H7 (cell line): ENCODE measurements at regions not wholly inside any gene's neighbourhood (a gene's known extent, or its start where the extent isn't known, plus 50 kb on each side); places are given as distances from the start of the nearest gene placed in this dataset.

Experiments
- DNase-seq: peaks from one replicate; pipeline ENCODE4 v3.0.0; 2012
- H3K27me3 ChIP-seq: 2 replicates; pipeline ENCODE4 v1.6.0; 2011; ENCODE audit warnings: mild to moderate bottlenecking, low read length; ENCODE audit not compliant: control insufficient read depth, insufficient read depth
- H3K36me3 ChIP-seq: replicated peaks from 2 replicates; pipeline ENCODE4 v1.5.1; 2011; ENCODE audit warnings: low read length; ENCODE audit not compliant: control insufficient read depth, insufficient read depth
- H3K4me3 ChIP-seq: 2 replicates; pipeline ENCODE4 v1.5.1; 2011; ENCODE audit warnings: low read depth, mild to moderate bottlenecking, control low read depth, low read length, moderate library complexity; ENCODE audit not compliant: insufficient read depth

DNA sequence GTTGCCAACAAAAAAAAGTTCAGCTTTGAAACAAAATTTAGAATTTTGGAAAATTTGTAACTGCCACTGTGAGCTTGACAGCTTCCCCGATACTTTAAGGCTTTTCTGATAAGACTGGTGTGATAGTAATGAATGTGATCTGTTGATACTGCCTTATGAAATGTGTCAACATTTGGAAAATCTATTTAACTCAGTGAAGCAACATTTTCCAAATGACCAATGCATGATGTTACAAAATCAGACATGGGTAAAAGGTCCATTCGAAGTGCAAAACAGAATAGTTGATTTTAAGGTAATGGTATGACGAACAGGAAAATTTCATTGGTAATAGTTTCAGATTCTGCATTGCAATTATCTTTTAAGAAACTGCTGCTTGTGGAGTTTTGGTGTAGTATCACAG lies 175.4 kb downstream of the SEM1 start:
- no peaks in the 10 kb centered on the region for H3K36me3 ChIP-seq
- DNase-seq, result no peak
- H3K27me3 ChIP-seq, result no peaks in the 10 kb centered on the region
- no peak overlapping the region for H3K4me3 ChIP-seq

- Histone ChIP-seq H3K4me3 (no peak overlapping the region), H3K27me3 (no peaks in the 10 kb centered on the region), H3K36me3 (no peaks in the 10 kb centered on the region)
- DNase-seq, result no peak
Observed at GRCh38 chr7:96532428-96532935, 177.2 kb downstream of the SEM1 start.

DNA sequence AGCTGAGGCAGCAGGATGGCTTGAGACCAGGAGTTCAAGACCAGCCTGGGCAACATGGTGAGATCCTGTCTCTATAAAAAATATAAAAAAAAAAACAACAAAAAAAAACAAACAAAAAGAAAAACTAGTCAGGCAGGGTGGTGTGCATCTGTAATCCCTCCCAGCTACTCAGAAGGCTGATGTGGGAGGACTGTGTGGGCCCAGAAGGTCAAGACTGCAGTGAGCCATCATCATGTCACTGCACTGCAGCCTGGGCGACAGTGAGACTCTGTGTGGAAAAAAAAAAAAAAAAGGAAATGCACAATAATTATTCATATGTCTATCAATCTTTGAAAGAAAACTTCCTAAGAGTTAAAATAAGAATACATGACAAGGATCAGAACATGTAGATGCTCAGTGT lies 178.3 kb downstream of the SEM1 start:
- no peak for DNase-seq
- Histone ChIP-seq H3K36me3 (no peaks in the 10 kb centered on the region), H3K4me3 (no peak overlapping the region), H3K27me3 (no peaks in the 10 kb centered on the region)

DNA sequence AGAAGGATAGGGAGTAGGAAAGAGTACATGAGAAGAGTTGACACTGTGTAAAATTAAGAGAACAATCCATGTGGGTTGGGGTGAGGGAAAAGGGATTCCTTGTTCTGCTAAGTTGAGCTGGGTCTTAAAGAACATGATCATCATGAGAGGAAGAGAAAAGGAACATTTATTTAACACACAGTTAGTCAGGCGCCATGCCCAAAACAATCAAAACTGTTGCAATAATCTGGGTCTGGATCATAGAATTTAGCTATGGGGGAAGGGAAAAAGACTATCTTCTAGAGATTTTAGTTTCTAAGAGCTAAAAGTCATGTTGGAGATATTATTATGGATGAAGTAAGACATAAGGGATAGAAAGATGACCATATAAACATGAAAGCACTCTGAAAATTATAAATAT lies 178.9 kb downstream of the SEM1 start:
- H3K36me3 ChIP-seq, result no peaks in the 10 kb centered on the region
- DNase-seq, result no peak
- H3K27me3 ChIP-seq, result no peaks in the 10 kb centered on the region
- no peak overlapping the region for H3K4me3 ChIP-seq

DNA sequence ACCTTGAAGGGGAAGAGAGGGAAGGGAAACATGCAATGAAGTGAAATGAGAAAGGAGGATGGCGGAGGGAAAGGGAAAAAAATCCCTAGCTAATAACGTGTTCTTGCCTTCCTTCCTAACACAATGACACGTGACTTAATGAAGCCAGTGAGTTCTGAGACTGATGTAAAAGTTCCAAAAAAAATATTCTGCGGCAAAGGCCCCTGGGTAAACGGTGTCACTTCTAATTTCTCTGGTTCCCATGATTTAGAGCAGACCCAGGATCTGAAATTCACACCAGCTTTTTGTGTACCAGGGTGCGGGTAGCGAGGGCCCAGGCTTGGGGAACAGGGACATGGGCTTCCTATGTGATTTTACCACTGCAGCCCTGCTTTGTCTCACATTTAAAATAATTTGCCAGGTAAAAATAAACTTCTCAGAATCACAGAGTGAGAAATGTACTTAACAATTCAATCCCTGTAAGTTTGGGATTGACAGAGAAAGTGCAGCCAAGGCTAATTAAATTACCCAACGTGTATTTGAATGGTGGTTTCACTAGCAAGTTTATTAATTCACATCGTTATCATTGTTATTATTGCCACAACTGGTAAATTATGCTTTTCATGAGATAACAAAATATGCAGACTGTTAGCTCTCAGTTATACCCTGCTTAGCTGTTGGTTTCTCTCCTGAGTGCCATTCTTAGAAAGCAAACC lies 182.4 kb downstream of the SEM1 start:
- no peak overlapping the region for H3K4me3 ChIP-seq
- no peak for DNase-seq
- no peaks in the 10 kb centered on the region for H3K27me3 ChIP-seq
- H3K36me3 ChIP-seq, result no peaks in the 10 kb centered on the region

DNA sequence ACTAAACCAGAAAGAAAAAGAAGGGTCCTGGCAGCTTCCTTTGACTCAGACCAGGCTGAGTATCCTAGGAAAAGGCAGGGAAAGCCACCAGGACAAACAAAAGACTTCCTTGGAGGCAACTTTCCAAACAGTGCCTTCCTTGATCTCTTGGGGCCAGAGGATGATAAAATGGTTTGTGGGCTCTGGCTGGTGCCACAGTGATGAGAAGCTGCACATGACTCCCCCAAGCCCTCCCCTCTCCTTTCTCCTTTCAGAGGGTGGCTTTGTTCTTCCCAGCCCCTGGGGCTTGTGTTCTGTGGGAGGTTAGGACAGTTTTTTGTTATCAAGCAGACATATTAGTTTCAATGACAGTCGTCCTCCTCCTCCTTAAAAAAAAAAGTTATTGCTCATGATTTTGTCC lies 183.2 kb downstream of the SEM1 start:
- no peak for DNase-seq

GRCh38 chr7:96521068-96521894 lies 188.4 kb downstream of the SEM1 start:
- Histone ChIP-seq H3K4me3 (no peak overlapping the region), H3K36me3 (no peaks in the 10 kb centered on the region), H3K27me3 (no peaks in the 10 kb centered on the region)
- no peak for DNase-seq

More for the DNA sequence above, 183.2 kb downstream of the SEM1 start:
- Histone ChIP-seq H3K36me3 (no peaks in the 10 kb centered on the region), H3K27me3 (no peaks in the 10 kb centered on the region), H3K4me3 (no peak overlapping the region)

DNA sequence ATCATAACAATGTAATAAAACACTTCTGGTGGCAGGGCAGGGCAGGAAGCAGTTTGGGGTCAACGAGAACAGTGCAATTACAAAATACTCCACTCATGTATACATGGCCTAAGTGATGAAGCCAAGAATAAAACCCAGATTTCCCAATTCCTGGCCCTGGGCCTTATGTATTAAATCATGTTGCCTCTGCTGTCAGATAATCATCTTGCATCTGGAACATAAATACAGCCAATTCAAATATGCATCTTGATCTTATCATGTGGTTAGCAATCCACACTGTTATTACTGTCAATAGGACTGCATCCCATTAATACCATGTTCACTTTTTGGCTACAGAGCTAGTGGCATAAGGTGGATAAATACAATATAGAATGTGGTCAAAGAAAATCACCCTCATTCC lies 186.5 kb upstream of the SLC25A13 start:
- H3K4me3 ChIP-seq, result no peak overlapping the region
- H3K36me3 ChIP-seq, result no peaks in the 10 kb centered on the region
- no peak for DNase-seq
- H3K27me3 ChIP-seq, result no peaks in the 10 kb centered on the region

GRCh38 chr7:96503597-96503996 lies 181.7 kb upstream of the SLC25A13 start:
- H3K4me3 ChIP-seq, result no peak overlapping the region
- no peak for DNase-seq
- no peaks in the 10 kb centered on the region for H3K27me3 ChIP-seq
- no peaks in the 10 kb centered on the region for H3K36me3 ChIP-seq

GRCh38 chr7:96501318-96501717 lies 179.4 kb upstream of the SLC25A13 start:
- Histone ChIP-seq H3K4me3 (no peak overlapping the region), H3K36me3 (no peaks in the 10 kb centered on the region), H3K27me3 (no peaks in the 10 kb centered on the region)
- no peak for DNase-seq

GRCh38 chr7:96499532-96499931 lies 177.6 kb upstream of the SLC25A13 start:
- no peak overlapping the region for H3K4me3 ChIP-seq
- no peaks in the 10 kb centered on the region for H3K27me3 ChIP-seq
- no peaks in the 10 kb centered on the region for H3K36me3 ChIP-seq
- DNase-seq, result no peak

- no peak for DNase-seq
Observed at GRCh38 chr7:96497567-96497966, 175.7 kb upstream of the SLC25A13 start.

GRCh38 chr7:96495751-96496216 lies 173.9 kb upstream of the SLC25A13 start:
- no peak for DNase-seq
- Histone ChIP-seq H3K4me3 (no peak overlapping the region), H3K27me3 (no peaks in the 10 kb centered on the region), H3K36me3 (no peaks in the 10 kb centered on the region)

More at GRCh38 chr7:96497567-96497966, 175.7 kb upstream of the SLC25A13 start:
- H3K4me3 ChIP-seq, result no peak overlapping the region
- H3K27me3 ChIP-seq, result no peaks in the 10 kb centered on the region
- no peaks in the 10 kb centered on the region for H3K36me3 ChIP-seq

- no peaks in the 10 kb centered on the region for H3K27me3 ChIP-seq
- no peaks in the 10 kb centered on the region for H3K36me3 ChIP-seq
- DNase-seq, result no peak
- H3K4me3 ChIP-seq, result no peak overlapping the region
Observed at GRCh38 chr7:96486681-96487080, 164.8 kb upstream of the SLC25A13 start.

- H3K4me3 ChIP-seq, result no peak overlapping the region
- H3K27me3 ChIP-seq, result no peaks in the 10 kb centered on the region
- H3K36me3 ChIP-seq, result no peaks in the 10 kb centered on the region
- DNase-seq, result no peak
Observed at GRCh38 chr7:96484845-96485244, 162.9 kb upstream of the SLC25A13 start.
